ENCODE measurements at regions not wholly inside any gene's neighbourhood (a gene's known extent, or its start where the extent isn't known, plus 50 kb on each side); places are given as distances from the start of the nearest gene placed in this dataset.

DNA sequence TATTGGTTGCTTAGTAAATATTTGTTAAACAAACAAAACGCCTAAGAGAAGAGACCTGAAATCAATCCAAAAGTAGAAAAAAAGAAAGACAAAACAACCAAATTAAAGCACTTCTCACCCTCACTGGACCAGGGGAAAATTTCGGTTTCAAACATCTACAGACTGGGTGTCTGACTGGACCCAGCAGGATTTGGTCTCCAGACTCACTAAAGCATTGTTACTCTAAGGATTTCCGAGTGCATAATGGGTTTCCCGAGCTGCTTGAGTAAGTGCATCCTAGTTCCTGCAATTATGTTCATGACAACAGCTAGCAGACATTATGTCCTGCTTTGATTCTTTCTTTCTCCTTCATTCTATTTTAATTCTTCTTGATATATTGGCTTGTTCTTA, 51.8 kb upstream of the FAM3C start:
- TF ChIP-seq POLR2A (IDR thresholded peaks at IDR 0.05) (no peak), CTCF (IDR thresholded peaks at IDR 0.05 in 4 of 5, conservative IDR thresholded peaks at IDR 0.05 in 1 of 5) (no peak)

All from gastrocnemius medialis (tissue), 4 donors.